Urinary bladder (tissue), 3 donors: ENCODE measurements at regions not wholly inside any gene's neighbourhood (a gene's known extent, or its start where the extent isn't known, plus 50 kb on each side); places are given as distances from the start of the nearest gene placed in this dataset.

Experiments
- DNase-seq: peaks from one replicate; pipeline ENCODE4 v3.0.0-alpha.2; 2015; ENCODE audit errors: extremely low spot score
- H3K27ac ChIP-seq: one replicate; pipeline ENCODE4 v1.5.1; 2013; ENCODE audit warnings: low read depth, mild to moderate bottlenecking, moderate library complexity
- H3K36me3 ChIP-seq: one replicate; pipeline ENCODE4 v1.6.1; 2013; ENCODE audit warnings: mild to moderate bottlenecking, moderate library complexity; ENCODE audit not compliant: insufficient read depth
- H3K4me1 ChIP-seq: one replicate; pipeline ENCODE4 v1.6.1; 2013; ENCODE audit warnings: mild to moderate bottlenecking, moderate library complexity; ENCODE audit not compliant: insufficient read depth
- H3K4me3 ChIP-seq: one replicate; pipeline ENCODE4 v1.5.1; 2013; ENCODE audit warnings: low read depth, low read length
- WGBS: extraction: QIAGEN DNeasy Blood & Tissue Kit; methylation state at CpG from one replicate; pipeline ENCODE4 v1.1.7; 2013; 5-methylcytosine and 5-hydroxymethylcytosine counted together
- donor health status: healthy with polysubstance abuse.
- donor health status: healthy.

- Histone ChIP-seq H3K4me1 (no peaks in the 10 kb centered on the region), H3K27ac (no peak overlapping the region), H3K4me3 (no peak overlapping the region), H3K36me3 (no peaks in the 10 kb centered on the region)
- 82% methylated on average over 21 of the region's 21 CpGs for WGBS
- DNase-seq, result no peak
Observed at GRCh38 chr5:1973391-1974013, 90.8 kb upstream of the IRX4 start.

- no peak overlapping the region for H3K4me3 ChIP-seq
- H3K36me3 ChIP-seq, result no peaks in the 10 kb centered on the region
- no peak for DNase-seq
- H3K27ac ChIP-seq, result no peak overlapping the region
- no peaks in the 10 kb centered on the region for H3K4me1 ChIP-seq
- 91% methylated on average over 13 of the region's 13 CpGs for WGBS
Observed at GRCh38 chr5:1971944-1972343, 89.2 kb upstream of the IRX4 start.

- Histone ChIP-seq H3K36me3 (no peaks in the 10 kb centered on the region), H3K4me3 (no peak overlapping the region), H3K4me1 (no peaks in the 10 kb centered on the region), H3K27ac (no peak overlapping the region)
- DNase-seq, result no peak
- WGBS, result 45% methylated on average over 6 of the region's 6 CpGs
Observed at GRCh38 chr5:1967736-1968135, 85.0 kb upstream of the IRX4 start.

GRCh38 chr5:1966461-1966860 is 83.7 kb upstream of the IRX4 start:
- Histone ChIP-seq H3K4me1 (no peaks in the 10 kb centered on the region), H3K27ac (no peak overlapping the region), H3K36me3 (no peaks in the 10 kb centered on the region), H3K4me3 (no peak overlapping the region)
- DNase-seq, result no peak
- WGBS, result 75% methylated on average over 9 of the region's 9 CpGs

- 78% methylated on average over 7 of the region's 7 CpGs for WGBS
Observed at GRCh38 chr5:1965925-1966324, 83.2 kb upstream of the IRX4 start.

GRCh38 chr5:1963941-1964451 is 81.3 kb upstream of the IRX4 start:
- Histone ChIP-seq H3K36me3 (no peaks in the 10 kb centered on the region), H3K4me3 (no peak overlapping the region), H3K4me1 (no peaks in the 10 kb centered on the region), H3K27ac (no peak overlapping the region)
- no peak for DNase-seq
- WGBS, result 89% methylated on average over 14 of the region's 14 CpGs

More at GRCh38 chr5:1965925-1966324, 83.2 kb upstream of the IRX4 start:
- no peaks in the 10 kb centered on the region for H3K36me3 ChIP-seq
- DNase-seq, result no peak
- H3K4me3 ChIP-seq, result no peak overlapping the region
- no peak overlapping the region for H3K27ac ChIP-seq
- no peaks in the 10 kb centered on the region for H3K4me1 ChIP-seq

GRCh38 chr5:1963358-1963757 is 80.6 kb upstream of the IRX4 start:
- WGBS, result 88% methylated on average over 12 of the region's 12 CpGs
- H3K4me1 ChIP-seq, result no peaks in the 10 kb centered on the region
- no peak overlapping the region for H3K4me3 ChIP-seq
- no peak for DNase-seq
- no peaks in the 10 kb centered on the region for H3K36me3 ChIP-seq
- H3K27ac ChIP-seq, result no peak overlapping the region

GRCh38 chr5:1962619-1963355 is 80.1 kb upstream of the IRX4 start:
- DNase-seq, result no peak
- Histone ChIP-seq H3K27ac (no peak overlapping the region), H3K36me3 (no peaks in the 10 kb centered on the region), H3K4me3 (no peak overlapping the region), H3K4me1 (no peaks in the 10 kb centered on the region)
- 86% methylated on average over 13 of the region's 13 CpGs for WGBS

- H3K36me3 ChIP-seq, result no peaks in the 10 kb centered on the region
- no peak overlapping the region for H3K27ac ChIP-seq
- no peak overlapping the region for H3K4me3 ChIP-seq
- no peaks in the 10 kb centered on the region for H3K4me1 ChIP-seq
- WGBS, result 75% methylated on average over 25 of the region's 25 CpGs
- no peak for DNase-seq
Observed at GRCh38 chr5:1961952-1962595, 79.3 kb upstream of the IRX4 start.

- DNase-seq, result no peak
- Histone ChIP-seq H3K4me3 (no peak overlapping the region), H3K27ac (no peak overlapping the region), H3K36me3 (no peaks in the 10 kb centered on the region), H3K4me1 (no peaks in the 10 kb centered on the region)
- 86% methylated on average over 14 of the region's 14 CpGs for WGBS
Observed at GRCh38 chr5:1961304-1961946, 78.7 kb upstream of the IRX4 start.

GRCh38 chr5:1960595-1961303 is 78.0 kb upstream of the IRX4 start:
- no peak overlapping the region for H3K27ac ChIP-seq
- H3K4me1 ChIP-seq, result no peaks in the 10 kb centered on the region
- no peak overlapping the region for H3K4me3 ChIP-seq
- 96% methylated on average over 8 of the region's 8 CpGs for WGBS
- DNase-seq, result no peak
- no peaks in the 10 kb centered on the region for H3K36me3 ChIP-seq

GRCh38 chr5:1959725-1960581 is 77.2 kb upstream of the IRX4 start:
- DNase-seq, result no peak
- 77% methylated on average over 27 of the region's 27 CpGs for WGBS
- H3K36me3 ChIP-seq, result no peaks in the 10 kb centered on the region
- no peaks in the 10 kb centered on the region for H3K4me1 ChIP-seq
- H3K4me3 ChIP-seq, result no peak overlapping the region
- no peak overlapping the region for H3K27ac ChIP-seq
